DND-41 (cell line): ENCODE measurements at regions not wholly inside any gene's neighbourhood (a gene's known extent, or its start where the extent isn't known, plus 50 kb on each side); places are given as distances from the start of the nearest gene placed in this dataset.

Experiments used
- ATAC-seq: fragments of 200-7000 bp; cut with Tn5 transposase; 3 replicates; pipeline ENCODE4 v1.9.1; 2021; ENCODE audit warnings: low read depth; ENCODE audit not compliant: insufficient read depth
- DNase-seq: peaks from one replicate; pipeline ENCODE4 v3.0.0-alpha.2; 2020
- H2AFZ ChIP-seq: 2 replicates; pipeline ENCODE4 v1.6.0; 2012; ENCODE audit warnings: low read depth, low read length
- H3K27ac ChIP-seq: 2 replicates; pipeline ENCODE4 v1.5.1; 2012; ENCODE audit warnings: low read length, inconsistent platforms
- H3K27me3 ChIP-seq: fragments of 200-600 bp; sonication (generic); 2 replicates; pipeline ENCODE4 v1.6.0; 2012; ENCODE audit warnings: low read length, mild to moderate bottlenecking, inconsistent platforms; ENCODE audit not compliant: insufficient read depth, poor library complexity
- H3K36me3 ChIP-seq: 2 replicates; pipeline ENCODE4 v1.5.1; 2012; ENCODE audit warnings: low read length, inconsistent platforms; ENCODE audit not compliant: insufficient read depth
- H3K4me1 ChIP-seq: 2 replicates; pipeline ENCODE4 v1.5.1; 2012; ENCODE audit warnings: mild to moderate bottlenecking, low read length; ENCODE audit not compliant: insufficient read depth
- H3K4me2 ChIP-seq: 2 replicates; pipeline ENCODE4 v1.6.0; 2012; ENCODE audit warnings: mild to moderate bottlenecking, moderate library complexity, low read length, inconsistent platforms; ENCODE audit not compliant: insufficient read depth
- H3K4me3 ChIP-seq, 2 experiments: fragments of 200-600 bp in 1 of 2; shearing (Covaris generic) in 1 of 2; 2 replicates each; pipeline ENCODE4 v1.5.1; 2012 to 2016; ENCODE audit warnings: inconsistent platforms in 2 of 2, low read length in 2 of 2, mild to moderate bottlenecking in 2 of 2, low read depth in 1 of 2, moderate library complexity in 1 of 2
- H3K79me2 ChIP-seq: 2 replicates; pipeline ENCODE4 v1.6.0; 2012; ENCODE audit warnings: low read length, inconsistent platforms; ENCODE audit not compliant: insufficient read depth
- H3K9ac ChIP-seq: 2 replicates; pipeline ENCODE4 v1.6.0; 2012; ENCODE audit warnings: low read depth, mild to moderate bottlenecking, inconsistent platforms, low read length, moderate library complexity
- H3K9me3 ChIP-seq: 2 replicates; pipeline ENCODE4 v1.5.1; 2012; ENCODE audit warnings: low read length, moderate library complexity, mild to moderate bottlenecking, inconsistent platforms; ENCODE audit not compliant: insufficient read depth, severe bottlenecking
- H4K20me1 ChIP-seq: 2 replicates; pipeline ENCODE4 v1.6.0; 2012; ENCODE audit warnings: low read length; ENCODE audit not compliant: insufficient read depth
- CTCF ChIP-seq: IDR thresholded peaks from 2 replicates; pipeline ENCODE4 v1.5.1; 2012; ENCODE audit warnings: borderline replicate concordance, low read length, moderate library complexity, mild to moderate bottlenecking; ENCODE audit not compliant: poor library complexity, severe bottlenecking; ENCODE audit errors: extremely low read depth
- EZH2 ChIP-seq: IDR thresholded peaks from 3 replicates; pipeline ENCODE4 v1.6.1; 2012; ENCODE audit warnings: borderline replicate concordance, low read depth, mild to moderate bottlenecking, moderate library complexity, low read length, inconsistent platforms; ENCODE audit not compliant: severe bottlenecking

- Histone ChIP-seq H3K27me3 (peaks cover 3% of the 10 kb centered on the region), H3K9me3 (peaks cover 2% of the 10 kb centered on the region), H3K4me1 (no peaks in the 10 kb centered on the region), H2AFZ (no peak overlapping the region), H3K79me2 (no peaks in the 10 kb centered on the region), H3K9ac (no peak overlapping the region), H4K20me1 (no peaks in the 10 kb centered on the region), H3K27ac (no peak overlapping the region), H3K4me3 (no peak overlapping the region), H3K4me2 (no peak overlapping the region), H3K36me3 (no peaks in the 10 kb centered on the region)
- no peak for TF ChIP-seq CTCF
- TF ChIP-seq EZH2 = no peak
- no peak for ATAC-seq
- DNase-seq = no peak
Measured at GRCh38 chr1:55423376-55423775, 208.2 kb upstream of the USP24 start.

GRCh38 chr1:55420929-55421716, 206.0 kb upstream of the USP24 start:
- no peaks in the 10 kb centered on the region for H3K4me1 ChIP-seq
- H3K9me3 ChIP-seq = peaks cover 2% of the 10 kb centered on the region
- no peak overlapping the region for H3K9ac ChIP-seq
- no peak overlapping the region for H3K4me2 ChIP-seq
- H3K27ac ChIP-seq = no peak overlapping the region
- no peak overlapping the region for H3K4me3 ChIP-seq
- no peaks in the 10 kb centered on the region for H3K36me3 ChIP-seq
- no peaks in the 10 kb centered on the region for H4K20me1 ChIP-seq
- H2AFZ ChIP-seq = no peak overlapping the region
- H3K27me3 ChIP-seq = peaks cover under 1% of the 10 kb centered on the region
- H3K79me2 ChIP-seq = no peaks in the 10 kb centered on the region
- no peak for DNase-seq
- no peak for ATAC-seq
- TF ChIP-seq EZH2 (no peak), CTCF (no peak)

GRCh38 chr1:55420026-55420425, 204.9 kb upstream of the USP24 start:
- Histone ChIP-seq H3K4me2 (no peak overlapping the region), H3K27me3 (no peaks in the 10 kb centered on the region), H3K9me3 (peaks cover 2% of the 10 kb centered on the region), H3K4me1 (no peaks in the 10 kb centered on the region), H3K27ac (no peak overlapping the region), H3K4me3 (no peak overlapping the region), H2AFZ (no peak overlapping the region), H3K79me2 (no peaks in the 10 kb centered on the region), H4K20me1 (no peaks in the 10 kb centered on the region), H3K9ac (no peak overlapping the region), H3K36me3 (no peaks in the 10 kb centered on the region)
- ATAC-seq (no peak), DNase-seq (no peak)
- TF ChIP-seq EZH2 (no peak), CTCF (no peak)
